Left lung (tissue), 4 donors: ENCODE measurements at regions not wholly inside any gene's neighbourhood (a gene's known extent, or its start where the extent isn't known, plus 50 kb on each side); places are given as distances from the start of the nearest gene placed in this dataset.
A peak's percentile ranks its signal among the peaks of the same experiment; 100 is the strongest.
"Not testable (repeated sequence)": the region's sequence is repeated elsewhere in the genome, so short reads cannot be mapped to it uniquely, and the experiment has no call there.

Source experiments
- ATAC-seq: fragments of 200-7000 bp; cut with Tn5 transposase; one replicate; pipeline ENCODE4 v1.9.1; 2020; ENCODE audit warnings: moderate library complexity
- DNase-seq, 4 donors: peaks; one replicate each; pipeline ENCODE4 v3.0.0-alpha.2; 2013 to 2020
- H3K27ac ChIP-seq, 2 donors: fragments of 200-600 bp; sonication (generic) in 1 of 2; one replicate each; pipeline versions ENCODE4 v1.5.0 to v1.8.0; 2020 to 2021
- H3K27me3 ChIP-seq, 2 donors: fragments of 200-600 bp; sonication (generic) in 1 of 2; one replicate each; pipeline versions ENCODE4 v1.5.0 to v1.8.0; 2020 to 2021
- H3K36me3 ChIP-seq, 2 donors: fragments of 200-600 bp; sonication (generic) in 1 of 2; one replicate each; pipeline versions ENCODE4 v1.5.0 to v1.8.0; 2020 to 2021
- H3K4me1 ChIP-seq, 2 donors: fragments of 200-600 bp; one replicate each; pipeline ENCODE4 v1.8.0; 2021
- H3K4me3 ChIP-seq, 2 donors: fragments of 200-600 bp; sonication (generic) in 1 of 2; one replicate each; pipeline versions ENCODE4 v1.5.0 to v1.8.0; 2020 to 2021; ENCODE audit warnings: mild to moderate bottlenecking in 1 of 2
- H3K9me3 ChIP-seq, 2 donors: fragments of 200-600 bp; sonication (generic) in 1 of 2; one replicate each; pipeline versions ENCODE4 v1.5.0 to v1.8.0; 2020 to 2021
- CTCF ChIP-seq, 2 donors: fragments of 200-600 bp; sonication (generic) in 1 of 2; IDR thresholded peaks; one replicate each; pipeline versions ENCODE4 v1.5.0 to v1.8.0; 2021; ENCODE audit warnings: antibody characterized with exemption in 2 of 2
- intact Hi-C, 2 donors: fragments of 100-400 bp; cut with DNase I; formaldehyde crosslinking; loops; one replicate each; pipeline versions ENCODE4 v1.11.2 to v1.14.2; 2022
- donor health status: DM: no; HTN: yes; CAD: no.
- donor health status: DM: no; HTN: no; CAD: no.

- DNase-seq, result no peak
- no peak for TF ChIP-seq CTCF (IDR thresholded peaks at IDR 0.05)
- no peak for ATAC-seq
- Histone ChIP-seq H3K9me3 (no peaks in the 10 kb centered on the region), H3K36me3 (no peaks in the 10 kb centered on the region), H3K27me3 (no peaks in the 10 kb centered on the region), H3K4me3 (no peak overlapping the region), H3K27ac (no peak overlapping the region), H3K4me1 (no peaks in the 10 kb centered on the region)
- intact Hi-C loops, result no loop called here
Observed at GRCh38 chr4:64642936-64643335, 233.7 kb upstream of the TECRL start.

- ATAC-seq, H3K4me1 ChIP-seq, intact Hi-C loops, H3K9me3 ChIP-seq, H3K36me3 ChIP-seq, H3K27ac ChIP-seq, H3K4me3 ChIP-seq, H3K27me3 ChIP-seq: not testable (repeated sequence)
- peak in 1 of 4 donors; percentile 50 for DNase-seq
Observed at GRCh38 chr4:64640402-64640801, 231.2 kb upstream of the TECRL start.

- DNase-seq, result no peak
- no peak overlapping the region for H3K4me3 ChIP-seq
- TF ChIP-seq CTCF (IDR thresholded peaks at IDR 0.05), result no peak
- ATAC-seq, result no peak
- intact Hi-C loops, result no loop called here
- H3K36me3 ChIP-seq, result no peaks in the 10 kb centered on the region
- H3K9me3 ChIP-seq, result no peaks in the 10 kb centered on the region
- H3K4me1 ChIP-seq, result no peaks in the 10 kb centered on the region
- no peaks in the 10 kb centered on the region for H3K27me3 ChIP-seq
- H3K27ac ChIP-seq, result no peak overlapping the region
Observed at GRCh38 chr4:64625438-64625837, 216.2 kb upstream of the TECRL start.

- no peaks in the 10 kb centered on the region for H3K4me1 ChIP-seq
- intact Hi-C loops, result no loop called here
- H3K36me3 ChIP-seq, result no peaks in the 10 kb centered on the region
- H3K4me3 ChIP-seq, result no peak overlapping the region
- TF ChIP-seq CTCF (IDR thresholded peaks at IDR 0.05), result no peak
- H3K27me3 ChIP-seq, result no peaks in the 10 kb centered on the region
- no peak overlapping the region for H3K27ac ChIP-seq
- DNase-seq (no peak), ATAC-seq (no peak)
- H3K9me3 ChIP-seq, result no peaks in the 10 kb centered on the region
Observed at GRCh38 chr4:64617800-64618199, 208.6 kb upstream of the TECRL start.

- DNase-seq (no peak), ATAC-seq (no peak)
- Histone ChIP-seq H3K9me3 (no peaks in the 10 kb centered on the region), H3K4me1 (no peaks in the 10 kb centered on the region), H3K27ac (no peak overlapping the region), H3K4me3 (no peak overlapping the region), H3K36me3 (no peaks in the 10 kb centered on the region), H3K27me3 (no peaks in the 10 kb centered on the region)
- no peak for TF ChIP-seq CTCF (IDR thresholded peaks at IDR 0.05)
- intact Hi-C loops, result no loop called here
Observed at GRCh38 chr4:64614276-64614675, 205.0 kb upstream of the TECRL start.

GRCh38 chr4:64613046-64613445 is 203.8 kb upstream of the TECRL start:
- DNase-seq, result no peak
- no peaks in the 10 kb centered on the region for H3K27me3 ChIP-seq
- no peak for TF ChIP-seq CTCF (IDR thresholded peaks at IDR 0.05)
- H3K9me3 ChIP-seq, result no peaks in the 10 kb centered on the region
- no peak overlapping the region for H3K27ac ChIP-seq
- H3K4me3 ChIP-seq, result no peak overlapping the region
- no peaks in the 10 kb centered on the region for H3K4me1 ChIP-seq
- H3K36me3 ChIP-seq, result no peaks in the 10 kb centered on the region
- intact Hi-C loops, result no loop called here
- ATAC-seq, result no peak
